ENCODE measurements at regions not wholly inside any gene's neighbourhood (a gene's known extent, or its start where the extent isn't known, plus 50 kb on each side); places are given as distances from the start of the nearest gene placed in this dataset.

DNA sequence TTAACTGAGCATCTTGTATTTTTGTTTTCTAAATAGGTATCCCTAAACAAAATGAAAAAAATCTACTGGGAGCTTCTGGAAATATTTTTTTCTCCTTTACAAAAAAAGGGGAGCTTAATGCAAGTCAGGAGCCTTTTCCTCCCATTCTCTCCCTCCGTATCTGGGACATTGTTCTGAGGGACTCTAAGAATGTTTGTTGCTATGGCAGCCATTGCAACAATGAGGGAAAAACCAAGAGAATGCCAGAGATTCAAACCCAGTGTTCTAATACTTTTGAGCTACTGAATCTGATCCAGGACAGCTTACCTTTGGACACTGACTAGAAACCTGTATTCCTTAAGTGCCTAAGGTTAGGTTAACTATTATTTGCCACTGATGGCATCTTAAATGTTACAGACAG, 485.7 kb upstream of the HS3ST1 start:
- Histone ChIP-seq H3K4me1 (no peaks in the 10 kb centered on the region), H3K9me3 (no peaks in the 10 kb centered on the region), H3K27me3 (no peaks in the 10 kb centered on the region), H3K4me3 (no peak overlapping the region), H3K36me3 (no peaks in the 10 kb centered on the region), H3K27ac (no peak overlapping the region)
- no peak for TF ChIP-seq POLR2A (IDR thresholded peaks at IDR 0.05)
- TF ChIP-seq, protein P1, sequence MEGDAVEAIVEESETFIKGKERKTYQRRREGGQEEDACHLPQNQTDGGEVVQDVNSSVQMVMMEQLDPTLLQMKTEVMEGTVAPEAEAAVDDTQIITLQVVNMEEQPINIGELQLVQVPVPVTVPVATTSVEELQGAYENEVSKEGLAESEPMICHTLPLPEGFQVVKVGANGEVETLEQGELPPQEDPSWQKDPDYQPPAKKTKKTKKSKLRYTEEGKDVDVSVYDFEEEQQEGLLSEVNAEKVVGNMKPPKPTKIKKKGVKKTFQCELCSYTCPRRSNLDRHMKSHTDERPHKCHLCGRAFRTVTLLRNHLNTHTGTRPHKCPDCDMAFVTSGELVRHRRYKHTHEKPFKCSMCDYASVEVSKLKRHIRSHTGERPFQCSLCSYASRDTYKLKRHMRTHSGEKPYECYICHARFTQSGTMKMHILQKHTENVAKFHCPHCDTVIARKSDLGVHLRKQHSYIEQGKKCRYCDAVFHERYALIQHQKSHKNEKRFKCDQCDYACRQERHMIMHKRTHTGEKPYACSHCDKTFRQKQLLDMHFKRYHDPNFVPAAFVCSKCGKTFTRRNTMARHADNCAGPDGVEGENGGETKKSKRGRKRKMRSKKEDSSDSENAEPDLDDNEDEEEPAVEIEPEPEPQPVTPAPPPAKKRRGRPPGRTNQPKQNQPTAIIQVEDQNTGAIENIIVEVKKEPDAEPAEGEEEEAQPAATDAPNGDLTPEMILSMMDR (IDR thresholded peaks at IDR 0.05), result no peak
- no peak for DNase-seq
- intact Hi-C loops (cut with DNase I; ENCODE audit: low total_unique reads), result no loop called here

GRCh38 chr4:11912886-11913285, 484.2 kb upstream of the HS3ST1 start:
- intact Hi-C loops (cut with DNase I; ENCODE audit: low total_unique reads), result no loop called here
- H3K4me3 ChIP-seq, result no peak overlapping the region
- no peaks in the 10 kb centered on the region for H3K27me3 ChIP-seq
- H3K4me1 ChIP-seq, result no peaks in the 10 kb centered on the region
- H3K36me3 ChIP-seq, result no peaks in the 10 kb centered on the region
- no peaks in the 10 kb centered on the region for H3K9me3 ChIP-seq
- no peak overlapping the region for H3K27ac ChIP-seq
- no peak for DNase-seq
- TF ChIP-seq, protein P1 (IDR thresholded peaks at IDR 0.05), result no peak
- TF ChIP-seq POLR2A (IDR thresholded peaks at IDR 0.05), result no peak

DNA sequence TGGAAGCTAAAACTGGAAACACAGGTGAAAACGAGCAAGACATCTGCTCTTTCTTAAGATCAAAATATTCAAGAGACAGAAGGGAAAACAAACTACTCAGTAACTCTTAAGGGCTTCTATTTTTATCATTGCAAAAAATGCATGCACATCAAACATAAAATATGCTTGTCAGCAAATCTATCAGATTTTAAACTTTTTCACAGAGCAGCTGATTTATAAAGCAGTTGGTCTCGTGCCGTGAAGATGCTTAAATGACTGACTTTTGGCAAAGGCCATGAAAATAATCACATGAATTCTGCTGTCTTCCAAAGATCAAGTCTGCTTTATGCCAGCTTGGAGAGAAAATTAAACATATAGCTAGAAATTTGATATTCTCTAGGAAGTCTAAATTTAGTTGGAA, 482.1 kb upstream of the HS3ST1 start:
- intact Hi-C loops (cut with DNase I; ENCODE audit: low total_unique reads), result no loop called here
- Histone ChIP-seq H3K4me3 (no peak overlapping the region), H3K27ac (no peak overlapping the region), H3K9me3 (no peaks in the 10 kb centered on the region), H3K36me3 (no peaks in the 10 kb centered on the region), H3K4me1 (no peaks in the 10 kb centered on the region), H3K27me3 (no peaks in the 10 kb centered on the region)
- no peak for TF ChIP-seq POLR2A (IDR thresholded peaks at IDR 0.05)
- TF ChIP-seq, protein P1 (IDR thresholded peaks at IDR 0.05), result no peak
- no peak for DNase-seq

GRCh38 chr4:11908712-11909111, 480.0 kb upstream of the HS3ST1 start:
- intact Hi-C loops (cut with DNase I; ENCODE audit: low total_unique reads), result no loop called here
- Histone ChIP-seq H3K27ac (no peak overlapping the region), H3K9me3 (no peaks in the 10 kb centered on the region), H3K36me3 (no peaks in the 10 kb centered on the region), H3K4me1 (no peaks in the 10 kb centered on the region), H3K4me3 (no peak overlapping the region), H3K27me3 (no peaks in the 10 kb centered on the region)
- TF ChIP-seq POLR2A (IDR thresholded peaks at IDR 0.05), result no peak
- TF ChIP-seq, protein P1 (IDR thresholded peaks at IDR 0.05), result no peak
- no peak for DNase-seq

DNA sequence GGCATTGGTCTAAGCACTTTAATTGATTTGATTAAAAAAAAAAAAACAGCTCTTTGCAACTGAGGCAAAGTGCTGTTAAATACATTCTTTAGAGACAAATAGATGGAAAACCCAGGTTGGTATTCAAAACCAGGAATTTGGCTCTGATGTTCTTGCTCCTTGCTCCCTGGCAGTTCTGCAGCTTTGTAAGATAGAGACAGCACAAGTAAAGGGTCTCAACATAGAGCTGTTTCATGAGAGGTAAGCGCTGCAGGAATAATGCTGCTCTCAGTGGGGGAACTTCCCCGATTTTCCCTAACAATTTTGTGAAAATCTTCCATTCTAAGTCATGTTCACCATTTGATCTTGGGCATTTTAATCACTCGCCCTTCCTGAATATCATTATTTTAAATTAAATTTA, 479.5 kb upstream of the HS3ST1 start:
- no peak overlapping the region for H3K4me3 ChIP-seq
- no peaks in the 10 kb centered on the region for H3K4me1 ChIP-seq
- H3K36me3 ChIP-seq, result no peaks in the 10 kb centered on the region
- DNase-seq, result no peak
- intact Hi-C loops (cut with DNase I; ENCODE audit: low total_unique reads), result no loop called here
- no peaks in the 10 kb centered on the region for H3K9me3 ChIP-seq
- no peaks in the 10 kb centered on the region for H3K27me3 ChIP-seq
- no peak overlapping the region for H3K27ac ChIP-seq
- TF ChIP-seq, protein P1 (IDR thresholded peaks at IDR 0.05), result no peak
- no peak for TF ChIP-seq POLR2A (IDR thresholded peaks at IDR 0.05)
